RWPE2 (cell line): ENCODE measurements at regions not wholly inside any gene's neighbourhood (a gene's known extent, or its start where the extent isn't known, plus 50 kb on each side); places are given as distances from the start of the nearest gene placed in this dataset.

Source experiments
- ATAC-seq: fragments of 200-7000 bp; cut with Tn5 transposase; 3 replicates; pipeline ENCODE4 v1.9.1; 2021; ENCODE audit warnings: low read depth
- DNase-seq: peaks from one replicate; pipeline ENCODE4 v3.0.0-alpha.2; 2020; ENCODE audit warnings: low spot score
- H3K27ac ChIP-seq: fragments of 450-650 bp; 2 replicates; pipeline ENCODE4 v1.5.1; 2017; ENCODE audit warnings: mild to moderate bottlenecking; ENCODE audit not compliant: poor library complexity, severe bottlenecking
- H3K27me3 ChIP-seq: fragments of 250-450 bp; sonication (Bioruptor Pico); 2 replicates; pipeline ENCODE4 v1.5.1; 2021; ENCODE audit warnings: mild to moderate bottlenecking, moderate library complexity; ENCODE audit not compliant: insufficient read depth, poor library complexity, severe bottlenecking
- H3K36me3 ChIP-seq: fragments of 250-450 bp; sonication (Bioruptor Pico); 2 replicates; pipeline ENCODE4 v1.5.1; 2020; ENCODE audit warnings: low read depth, mild to moderate bottlenecking, moderate library complexity
- H3K4me1 ChIP-seq: fragments of 250-450 bp; sonication (Bioruptor Pico); 2 replicates; pipeline ENCODE4 v1.5.1; 2021; ENCODE audit warnings: mild to moderate bottlenecking, moderate library complexity; ENCODE audit not compliant: insufficient read depth, poor library complexity, severe bottlenecking
- H3K4me3 ChIP-seq: fragments of 250-450 bp; sonication (Bioruptor Pico); 2 replicates; pipeline ENCODE4 v1.5.1; 2021; ENCODE audit warnings: mild to moderate bottlenecking, moderate library complexity; ENCODE audit not compliant: severe bottlenecking
- H3K9me3 ChIP-seq: fragments of 250-450 bp; sonication (Bioruptor Pico); 2 replicates; pipeline ENCODE4 v1.5.1; 2021; ENCODE audit warnings: mild to moderate bottlenecking, moderate library complexity; ENCODE audit not compliant: severe bottlenecking
- CTCF ChIP-seq: fragments of 450-650 bp; IDR thresholded peaks from one replicate; pipeline ENCODE4 v1.5.1; 2017; ENCODE audit warnings: mild to moderate bottlenecking, moderate library complexity; ENCODE audit not compliant: poor library complexity, severe bottlenecking

- Histone ChIP-seq H3K9me3 (no peaks in the 10 kb centered on the region), H3K36me3 (no peaks in the 10 kb centered on the region), H3K27ac (no peak overlapping the region), H3K4me1 (no peaks in the 10 kb centered on the region), H3K4me3 (no peak overlapping the region), H3K27me3 (no peaks in the 10 kb centered on the region)
- DNase-seq (no peak), ATAC-seq (no peak)
- no peak for TF ChIP-seq CTCF
These were observed 177.8 kb upstream of the SFRP2 start for GRCh38 chr4:153966641-153967040.

- Histone ChIP-seq H3K27me3 (no peaks in the 10 kb centered on the region), H3K4me3 (no peak overlapping the region), H3K36me3 (no peaks in the 10 kb centered on the region), H3K4me1 (no peaks in the 10 kb centered on the region), H3K27ac (no peak overlapping the region), H3K9me3 (no peaks in the 10 kb centered on the region)
- ATAC-seq (no peak), DNase-seq (no peak)
- no peak for TF ChIP-seq CTCF
These were observed 174.3 kb upstream of the SFRP2 start for GRCh38 chr4:153963216-153963615.

- no peak for ATAC-seq
- Histone ChIP-seq H3K27me3 (no peaks in the 10 kb centered on the region), H3K36me3 (no peaks in the 10 kb centered on the region), H3K27ac (no peak overlapping the region), H3K4me1 (no peaks in the 10 kb centered on the region), H3K9me3 (no peaks in the 10 kb centered on the region), H3K4me3 (no peak overlapping the region)
- no peak for DNase-seq
- TF ChIP-seq CTCF: no peak
These were observed 173.6 kb upstream of the SFRP2 start for GRCh38 chr4:153962311-153963039.

- Histone ChIP-seq H3K9me3 (no peaks in the 10 kb centered on the region), H3K4me1 (no peaks in the 10 kb centered on the region), H3K27ac (no peak overlapping the region), H3K36me3 (no peaks in the 10 kb centered on the region), H3K4me3 (no peak overlapping the region), H3K27me3 (no peaks in the 10 kb centered on the region)
- ATAC-seq (no peak), DNase-seq (no peak)
- TF ChIP-seq CTCF: no peak
These were observed 166.4 kb upstream of the SFRP2 start for GRCh38 chr4:153955327-153955726.

- no peak for DNase-seq
- H3K36me3 ChIP-seq: no peaks in the 10 kb centered on the region
- no peak overlapping the region for H3K27ac ChIP-seq
- no peaks in the 10 kb centered on the region for H3K27me3 ChIP-seq
- H3K4me1 ChIP-seq: no peaks in the 10 kb centered on the region
- no peak for TF ChIP-seq CTCF
- no peak overlapping the region for H3K4me3 ChIP-seq
- ATAC-seq: no peak
- no peaks in the 10 kb centered on the region for H3K9me3 ChIP-seq
These were observed 165.8 kb upstream of the SFRP2 start for GRCh38 chr4:153954654-153955053.
